ENCODE measurements at regions not wholly inside any gene's neighbourhood (a gene's known extent, or its start where the extent isn't known, plus 50 kb on each side); places are given as distances from the start of the nearest gene placed in this dataset.

DNA sequence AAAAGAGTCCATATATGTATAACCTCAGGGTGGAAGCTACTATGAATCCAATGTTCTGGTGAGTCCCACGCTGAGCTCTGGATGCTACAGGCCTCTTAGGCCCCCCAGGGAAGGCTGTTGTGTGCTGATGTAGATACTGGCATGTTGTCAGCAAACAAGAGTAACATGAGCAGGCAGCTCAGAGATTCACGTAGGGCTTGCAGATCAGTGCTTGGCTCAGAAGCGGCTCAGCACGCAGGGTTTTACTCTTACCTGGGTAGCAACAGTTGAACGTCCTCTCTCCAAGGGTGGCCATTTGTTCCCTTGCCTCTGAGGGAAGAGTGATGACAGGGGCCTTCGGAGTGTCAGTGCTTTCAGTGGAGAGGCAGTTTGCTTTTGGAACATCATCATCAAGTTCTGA, 93.4 kb downstream of the ZFP64 start:
- no peak overlapping the region for H3K4me3 ChIP-seq (ENCODE audit: low read depth, low read length)
- DNase-seq (ENCODE audit: low read depth) = no peak
- TF ChIP-seq, protein P1, sequence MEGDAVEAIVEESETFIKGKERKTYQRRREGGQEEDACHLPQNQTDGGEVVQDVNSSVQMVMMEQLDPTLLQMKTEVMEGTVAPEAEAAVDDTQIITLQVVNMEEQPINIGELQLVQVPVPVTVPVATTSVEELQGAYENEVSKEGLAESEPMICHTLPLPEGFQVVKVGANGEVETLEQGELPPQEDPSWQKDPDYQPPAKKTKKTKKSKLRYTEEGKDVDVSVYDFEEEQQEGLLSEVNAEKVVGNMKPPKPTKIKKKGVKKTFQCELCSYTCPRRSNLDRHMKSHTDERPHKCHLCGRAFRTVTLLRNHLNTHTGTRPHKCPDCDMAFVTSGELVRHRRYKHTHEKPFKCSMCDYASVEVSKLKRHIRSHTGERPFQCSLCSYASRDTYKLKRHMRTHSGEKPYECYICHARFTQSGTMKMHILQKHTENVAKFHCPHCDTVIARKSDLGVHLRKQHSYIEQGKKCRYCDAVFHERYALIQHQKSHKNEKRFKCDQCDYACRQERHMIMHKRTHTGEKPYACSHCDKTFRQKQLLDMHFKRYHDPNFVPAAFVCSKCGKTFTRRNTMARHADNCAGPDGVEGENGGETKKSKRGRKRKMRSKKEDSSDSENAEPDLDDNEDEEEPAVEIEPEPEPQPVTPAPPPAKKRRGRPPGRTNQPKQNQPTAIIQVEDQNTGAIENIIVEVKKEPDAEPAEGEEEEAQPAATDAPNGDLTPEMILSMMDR (IDR thresholded peaks at IDR 0.05; ENCODE audit: low read depth, low read length, missing control alignments) = no peak

DNA sequence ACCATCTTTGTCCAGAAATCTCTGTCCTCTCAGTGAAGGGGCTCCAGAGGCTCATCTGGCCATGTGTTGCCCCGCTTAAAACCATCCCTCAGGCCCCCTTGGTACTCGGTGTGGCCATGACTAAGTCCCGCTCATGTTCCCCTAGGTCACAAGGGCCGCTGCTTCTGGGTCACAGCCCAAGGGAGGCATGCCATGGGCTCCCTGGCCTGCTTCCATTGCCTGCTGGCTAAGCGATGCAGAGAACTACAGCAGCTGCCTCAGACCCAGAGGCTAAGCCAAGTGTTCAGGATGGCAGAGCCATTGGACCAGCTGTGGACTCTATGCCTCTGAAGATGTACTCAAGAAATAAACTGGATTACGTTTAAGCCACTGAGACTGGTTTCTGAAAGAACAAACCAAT, 95.5 kb downstream of the ZFP64 start:
- TF ChIP-seq, protein P1 (IDR thresholded peaks at IDR 0.05; ENCODE audit: low read depth, low read length, missing control alignments) = no peak
- DNase-seq (ENCODE audit: low read depth) = no peak
- H3K4me3 ChIP-seq (ENCODE audit: low read depth, low read length) = no peak overlapping the region

DNA sequence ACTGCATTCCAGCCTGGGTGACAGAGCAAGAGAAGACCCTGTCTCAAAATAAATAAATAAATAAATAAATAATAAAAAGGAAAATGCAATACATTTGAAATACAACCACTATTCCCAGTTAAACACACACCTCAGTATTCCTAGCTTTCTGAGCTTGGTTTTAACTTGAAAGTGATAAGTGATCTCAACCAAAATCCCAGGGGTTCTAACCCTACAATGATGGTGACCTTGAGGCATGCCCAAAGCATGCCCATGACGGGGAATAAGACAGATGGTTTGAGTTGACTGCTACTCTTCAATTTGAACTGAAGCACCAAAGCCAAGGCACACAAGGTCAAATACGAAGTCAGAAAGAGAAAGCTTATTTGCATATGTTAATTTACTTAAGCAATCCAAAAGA, 96.9 kb downstream of the ZFP64 start:
- H3K4me3 ChIP-seq (ENCODE audit: low read depth, low read length) = no peak overlapping the region
- TF ChIP-seq, protein P1 (IDR thresholded peaks at IDR 0.05; ENCODE audit: low read depth, low read length, missing control alignments) = no peak
- DNase-seq (ENCODE audit: low read depth) = no peak

DNA sequence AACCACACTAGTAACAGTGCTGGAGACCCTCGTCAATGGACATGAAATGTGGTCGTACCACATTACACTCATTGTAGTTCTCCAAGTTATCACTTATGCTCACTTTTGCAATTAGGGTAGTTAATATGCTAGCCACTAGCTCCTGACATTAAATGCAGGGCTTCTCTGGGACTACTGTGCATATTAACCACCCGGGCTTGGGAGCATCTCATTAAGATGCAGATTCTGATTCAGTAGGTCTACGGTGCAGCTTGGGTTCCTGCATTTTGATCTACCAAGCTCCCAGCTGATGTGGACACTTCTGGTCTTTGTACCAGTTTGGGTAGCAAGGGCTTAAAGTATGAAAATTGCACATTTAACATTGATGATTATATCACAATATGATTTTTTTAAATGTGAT, 98.0 kb downstream of the ZFP64 start:
- TF ChIP-seq, protein P1 (IDR thresholded peaks at IDR 0.05; ENCODE audit: low read depth, low read length, missing control alignments) = no peak
- no peak for DNase-seq (ENCODE audit: low read depth)
- H3K4me3 ChIP-seq (ENCODE audit: low read depth, low read length) = no peak overlapping the region

DNA sequence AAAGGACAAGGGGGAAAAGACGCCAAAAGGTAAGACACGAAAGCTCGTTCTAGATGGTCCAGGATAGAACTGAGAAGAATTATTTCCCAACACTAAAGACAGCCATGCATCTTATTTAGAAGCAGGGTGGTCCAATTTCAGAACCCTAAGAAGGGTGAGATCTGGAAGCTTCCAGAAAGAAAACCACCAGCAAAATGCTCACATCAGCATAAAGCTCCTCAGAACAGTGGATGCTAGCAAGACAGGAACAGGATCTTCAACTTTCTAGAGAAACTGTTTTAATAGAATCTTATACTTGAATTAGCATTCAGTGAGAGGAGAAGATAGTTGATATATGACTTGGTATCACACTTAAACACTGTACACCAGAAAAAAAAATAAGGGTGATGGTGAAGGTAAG, 101.5 kb downstream of the ZFP64 start:
- TF ChIP-seq, protein P1 (IDR thresholded peaks at IDR 0.05; ENCODE audit: low read depth, low read length, missing control alignments) = no peak
- no peak for DNase-seq (ENCODE audit: low read depth)
- no peak overlapping the region for H3K4me3 ChIP-seq (ENCODE audit: low read depth, low read length)

DNA sequence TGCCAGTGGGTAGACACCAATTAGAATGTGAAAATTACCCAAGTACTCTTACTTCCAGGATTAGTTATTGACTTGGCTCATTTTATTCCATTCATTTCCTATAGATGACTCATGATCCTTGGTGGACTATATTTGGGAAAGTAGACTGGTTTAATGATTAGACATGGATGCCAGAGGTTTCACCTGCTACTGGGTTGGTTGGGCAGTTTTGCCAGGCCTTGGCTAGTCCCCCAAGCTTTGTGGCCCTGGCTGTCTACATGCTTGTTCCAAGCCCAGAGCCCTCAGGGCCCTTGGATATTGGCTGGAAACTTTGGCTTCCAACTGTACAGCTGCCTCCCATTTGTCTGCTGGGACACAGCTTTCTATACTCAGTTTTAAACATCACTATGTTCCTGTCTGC, 104.1 kb downstream of the ZFP64 start:
- TF ChIP-seq, protein P1 (IDR thresholded peaks at IDR 0.05; ENCODE audit: low read depth, low read length, missing control alignments) = no peak
- no peak overlapping the region for H3K4me3 ChIP-seq (ENCODE audit: low read depth, low read length)
- no peak for DNase-seq (ENCODE audit: low read depth)

DNA sequence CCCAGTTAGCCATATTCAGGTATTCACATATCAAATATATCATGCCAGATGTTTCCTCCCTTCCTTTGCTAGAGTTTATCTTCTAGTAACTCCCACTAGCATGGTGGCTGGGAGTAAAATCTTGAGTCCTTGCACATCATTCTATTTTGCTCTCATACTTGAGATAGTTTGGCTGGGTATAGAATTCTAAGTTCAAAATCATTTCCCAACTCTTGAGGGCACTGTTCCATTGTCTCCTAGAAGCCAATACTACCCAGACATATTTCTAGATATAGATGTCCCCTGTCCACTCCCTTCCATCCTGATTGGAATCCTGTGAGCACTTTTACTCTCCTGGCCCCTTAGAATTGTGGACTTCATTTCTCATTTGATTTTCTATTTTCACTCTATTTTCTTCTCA, 104.7 kb downstream of the ZFP64 start:
- TF ChIP-seq, protein P1 (IDR thresholded peaks at IDR 0.05; ENCODE audit: low read depth, low read length, missing control alignments) = no peak
- DNase-seq (ENCODE audit: low read depth) = no peak
- no peak overlapping the region for H3K4me3 ChIP-seq (ENCODE audit: low read depth, low read length)
